GM21447 (cell line): ENCODE measurements at regions not wholly inside any gene's neighbourhood (a gene's known extent, or its start where the extent isn't known, plus 50 kb on each side); places are given as distances from the start of the nearest gene placed in this dataset.

ENCODE experiments used
- ATAC-seq: cut with Tn5 transposase; IDR thresholded peaks from one replicate; pipeline ENCODE4 v1.9.1; 2021; ENCODE audit not compliant: unreplicated experiment

DNA sequence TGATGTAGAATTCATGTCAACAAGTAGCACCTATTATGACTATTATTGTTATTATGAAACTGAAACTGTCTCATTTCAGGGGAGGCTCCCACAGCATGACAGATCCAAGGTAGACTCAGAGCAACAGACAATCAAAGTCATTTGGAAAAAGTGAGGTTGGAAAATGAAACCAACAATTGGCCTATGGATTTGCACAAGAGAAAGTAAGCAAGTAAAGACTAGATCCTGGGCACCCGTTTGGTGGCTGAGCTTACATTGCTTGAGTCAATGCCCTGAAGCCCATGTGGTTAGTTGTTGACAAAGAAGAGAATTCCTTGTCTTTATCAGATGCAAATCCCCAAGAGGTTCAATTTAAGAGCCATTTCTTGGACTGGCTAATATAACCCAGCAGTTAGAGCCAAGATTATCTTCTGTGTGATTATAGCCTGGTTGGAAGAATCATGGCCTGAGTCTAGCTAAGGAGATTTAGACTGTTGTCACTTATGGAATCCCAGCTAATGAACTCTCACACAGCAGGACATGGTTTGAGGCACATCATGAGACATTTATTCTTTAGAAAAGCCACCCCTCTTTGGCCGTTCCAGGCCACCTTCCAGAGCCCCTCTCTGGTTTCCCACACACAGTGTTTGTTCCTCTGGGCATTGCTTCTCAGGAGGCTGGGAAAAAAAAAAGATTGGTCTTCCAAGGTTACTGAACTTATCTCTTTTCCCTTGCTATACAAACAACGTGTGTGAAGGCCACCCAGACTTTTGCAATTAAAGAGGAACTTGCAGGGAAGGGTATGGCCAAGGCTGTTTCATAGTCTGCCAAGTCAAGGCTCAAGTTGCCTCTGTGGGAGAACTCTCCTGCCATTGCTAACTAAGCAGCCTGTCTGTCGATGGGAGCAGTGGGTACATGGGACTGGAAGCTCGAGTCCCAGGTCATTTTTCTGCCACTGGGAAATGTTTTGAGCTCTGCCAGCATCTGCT, 399.5 kb downstream of the ENC1 start:
- ATAC-seq, result no peak

GRCh38 chr5:74239261-74239660, 401.3 kb downstream of the ENC1 start:
- ATAC-seq, result no peak

- no peak for ATAC-seq
These were observed 402.9 kb downstream of the ENC1 start for GRCh38 chr5:74237571-74238145.

GRCh38 chr5:74235552-74235951, 405.0 kb downstream of the ENC1 start:
- ATAC-seq, result no peak

GRCh38 chr5:74233571-74233970, 407.0 kb downstream of the ENC1 start:
- no peak for ATAC-seq

GRCh38 chr5:74233091-74233490, 407.4 kb downstream of the ENC1 start:
- no peak for ATAC-seq

- ATAC-seq, result no peak
These were observed 408.3 kb downstream of the ENC1 start for GRCh38 chr5:74232276-74232675.

DNA sequence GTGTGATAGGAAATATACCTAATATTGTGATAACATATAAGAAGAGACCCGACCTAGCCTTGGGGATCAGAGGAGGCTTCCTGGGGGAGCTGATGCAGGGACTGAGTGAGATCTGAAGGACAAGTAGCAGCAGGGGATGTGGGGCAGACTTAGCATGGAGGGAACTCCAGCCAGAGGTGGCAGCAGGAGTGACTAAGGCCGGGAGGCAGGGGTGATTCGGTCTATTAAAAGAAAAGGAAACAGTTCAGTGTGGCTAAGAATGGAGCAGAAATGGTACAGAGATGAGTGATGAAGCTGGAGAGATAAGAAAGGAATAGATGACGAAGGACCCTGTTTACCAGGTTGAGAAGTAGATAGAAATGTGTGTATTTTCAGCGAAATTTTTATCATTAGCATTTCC, 408.8 kb downstream of the ENC1 start:
- no peak for ATAC-seq

GRCh38 chr5:74226716-74227485, 413.6 kb downstream of the ENC1 start:
- ATAC-seq, result no peak

DNA sequence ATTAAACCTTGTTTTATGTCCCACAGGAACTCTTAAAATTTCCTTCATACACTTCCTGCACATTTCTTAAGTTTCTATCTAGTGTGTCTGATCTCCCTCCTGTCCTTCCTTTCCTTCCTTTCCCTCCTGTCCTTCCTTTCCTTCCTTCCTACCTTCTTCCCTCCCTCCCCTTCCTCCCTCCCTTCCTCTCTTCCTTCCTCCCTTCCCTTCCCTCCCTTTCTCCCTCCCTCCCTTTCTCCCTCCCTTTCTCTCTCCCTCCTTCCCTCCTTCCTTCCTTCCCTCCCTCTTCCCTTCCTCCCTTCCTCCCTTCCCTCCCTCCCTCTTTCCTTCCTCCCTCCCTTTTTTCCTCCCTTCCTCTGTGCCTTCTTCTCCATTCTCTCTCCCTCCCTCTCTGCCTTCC, 414.9 kb downstream of the ENC1 start:
- ATAC-seq, result no peak

DNA sequence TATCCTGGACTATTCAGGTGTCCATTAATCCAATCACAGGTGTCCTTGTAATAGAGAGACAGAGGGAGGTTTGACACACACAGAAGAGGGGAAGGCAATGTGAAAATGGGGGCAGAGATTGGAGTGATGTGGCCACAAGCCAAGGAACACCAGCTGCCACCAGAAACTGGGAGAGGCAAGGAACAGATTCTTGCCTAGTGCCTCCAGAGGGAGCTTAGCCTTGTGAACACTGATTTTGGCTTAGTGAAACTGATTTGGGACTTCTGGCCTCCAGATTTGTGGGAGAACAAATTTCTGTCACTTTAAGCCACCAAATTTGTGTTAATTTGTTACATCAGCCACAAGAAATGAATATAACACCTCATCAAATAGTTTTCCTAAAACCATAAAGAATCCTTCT, 416.2 kb downstream of the ENC1 start:
- no peak for ATAC-seq

- no peak for ATAC-seq
These were observed 417.7 kb downstream of the ENC1 start for GRCh38 chr5:74222806-74223205.

GRCh38 chr5:74221413-74221812, 419.1 kb downstream of the ENC1 start:
- ATAC-seq, result no peak

DNA sequence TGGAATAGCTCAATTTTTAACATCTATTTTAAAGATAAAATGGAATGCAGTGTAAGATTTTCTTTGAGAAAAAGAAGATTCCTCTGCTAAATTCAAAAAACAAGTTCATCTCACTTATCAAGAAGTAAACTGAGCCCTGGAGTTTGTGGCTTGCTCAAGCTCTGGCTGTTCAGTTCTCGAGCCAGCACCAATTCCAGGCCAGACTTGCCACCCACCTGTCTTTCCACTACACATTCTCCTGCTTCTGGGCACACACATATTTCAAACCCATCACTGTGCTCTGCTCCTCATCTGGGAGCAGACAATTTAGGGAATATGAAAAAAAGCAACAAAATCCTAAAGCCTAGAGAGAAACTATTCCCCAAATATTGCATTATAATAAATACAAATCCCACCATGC, 424.5 kb downstream of the ENC1 start:
- ATAC-seq, result no peak

GRCh38 chr5:74212336-74212735, 428.2 kb downstream of the ENC1 start:
- no peak for ATAC-seq

DNA sequence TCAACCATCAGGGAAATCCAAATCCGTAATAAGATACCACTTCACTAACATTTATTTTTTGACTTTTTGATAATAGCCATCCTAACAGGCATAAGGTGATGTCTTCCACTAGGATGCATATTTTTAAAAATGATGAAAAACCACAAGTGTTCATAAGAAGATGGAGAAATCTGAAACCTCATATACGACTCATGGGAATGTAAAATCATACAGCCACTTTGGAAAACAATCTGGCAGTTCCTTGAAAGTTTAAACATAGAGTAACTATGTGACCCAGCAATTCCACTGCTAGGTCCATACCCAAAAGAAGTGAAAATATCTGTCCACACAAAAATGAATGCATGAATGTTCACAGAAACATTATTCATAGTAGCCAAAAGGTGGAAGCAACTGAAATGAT, 431.0 kb downstream of the ENC1 start:
- no peak for ATAC-seq

DNA sequence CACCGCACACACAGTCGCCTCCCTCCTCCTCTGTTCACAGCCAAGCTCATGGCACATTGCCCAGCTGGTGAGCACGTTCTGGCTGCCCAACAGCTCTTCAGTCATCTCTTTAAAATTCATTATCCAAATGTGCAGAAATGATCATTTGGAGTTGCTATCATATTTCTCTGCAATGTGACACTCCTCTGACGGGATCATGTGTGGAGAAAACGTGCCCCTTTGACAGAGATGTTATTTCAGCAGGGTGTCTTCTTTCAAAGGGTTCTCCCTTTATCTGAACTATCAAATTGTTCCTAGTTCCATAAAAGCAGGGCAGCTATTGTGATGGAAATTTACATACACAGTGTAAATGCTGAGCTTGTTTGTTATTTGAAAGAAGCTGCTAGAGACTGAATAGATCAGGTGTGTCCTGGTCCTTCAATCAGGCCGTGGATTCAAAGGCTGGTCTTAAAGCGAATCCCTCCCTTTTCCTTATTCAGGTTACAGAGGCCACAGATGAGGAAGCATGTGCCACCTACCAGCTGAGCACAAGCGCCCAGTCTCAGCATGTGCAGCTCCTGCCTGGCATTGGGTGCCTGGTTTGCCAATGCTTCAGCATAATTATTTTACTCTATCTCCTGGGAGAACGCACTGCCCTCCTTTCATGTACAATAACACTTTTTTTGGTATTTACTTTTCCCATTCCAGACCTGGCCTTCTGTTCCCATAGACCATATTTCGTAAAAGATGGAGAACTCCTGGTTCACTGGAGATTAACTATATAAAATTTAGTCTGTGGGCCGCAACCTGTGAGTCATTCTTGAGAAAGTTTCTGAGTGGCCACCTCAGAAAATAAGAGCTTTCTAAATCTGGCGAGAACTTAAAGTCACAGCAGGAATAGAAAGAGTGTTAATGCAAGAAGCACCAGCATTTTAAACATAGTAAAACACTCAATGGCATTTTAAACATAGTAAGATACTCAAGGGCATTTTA, 433.7 kb downstream of the ENC1 start:
- no peak for ATAC-seq

DNA sequence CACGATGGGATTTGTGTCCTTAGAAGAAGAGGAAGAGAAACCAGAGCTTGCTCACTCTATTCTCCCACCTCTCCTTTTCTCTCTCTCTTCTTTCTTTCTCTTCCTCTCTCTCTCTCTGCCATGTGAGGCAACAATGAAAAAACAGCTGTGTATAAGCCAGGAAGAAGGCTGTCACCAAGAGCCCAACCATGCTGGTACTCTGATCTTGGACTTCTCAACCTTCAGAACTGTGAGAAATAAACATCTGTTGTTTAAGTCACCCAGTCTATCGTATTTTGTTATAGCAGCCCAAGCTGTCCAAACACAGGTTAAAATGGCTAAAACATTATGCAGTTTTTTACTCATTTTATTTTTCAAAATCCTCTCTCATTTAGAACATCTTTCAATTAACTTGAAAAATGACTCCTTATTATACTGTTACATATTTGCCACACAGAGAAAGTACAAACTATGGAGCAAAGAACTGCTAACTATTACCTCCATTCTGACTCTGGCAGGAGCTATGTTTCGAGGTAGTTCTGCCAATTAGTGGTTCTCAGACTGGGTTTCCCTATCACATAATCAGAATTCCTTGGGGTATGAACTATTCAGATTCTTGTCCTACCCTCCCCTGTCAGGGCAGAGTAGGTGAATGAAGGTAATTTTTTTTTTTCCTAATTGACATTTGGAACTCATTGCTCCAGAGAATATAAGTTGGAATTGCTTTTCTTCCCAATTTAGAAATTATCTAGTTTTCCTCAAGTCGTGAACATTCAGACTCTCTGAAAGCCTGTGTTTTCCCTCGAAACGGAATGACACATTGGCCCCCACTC, 434.6 kb downstream of the ENC1 start:
- ATAC-seq, result no peak

DNA sequence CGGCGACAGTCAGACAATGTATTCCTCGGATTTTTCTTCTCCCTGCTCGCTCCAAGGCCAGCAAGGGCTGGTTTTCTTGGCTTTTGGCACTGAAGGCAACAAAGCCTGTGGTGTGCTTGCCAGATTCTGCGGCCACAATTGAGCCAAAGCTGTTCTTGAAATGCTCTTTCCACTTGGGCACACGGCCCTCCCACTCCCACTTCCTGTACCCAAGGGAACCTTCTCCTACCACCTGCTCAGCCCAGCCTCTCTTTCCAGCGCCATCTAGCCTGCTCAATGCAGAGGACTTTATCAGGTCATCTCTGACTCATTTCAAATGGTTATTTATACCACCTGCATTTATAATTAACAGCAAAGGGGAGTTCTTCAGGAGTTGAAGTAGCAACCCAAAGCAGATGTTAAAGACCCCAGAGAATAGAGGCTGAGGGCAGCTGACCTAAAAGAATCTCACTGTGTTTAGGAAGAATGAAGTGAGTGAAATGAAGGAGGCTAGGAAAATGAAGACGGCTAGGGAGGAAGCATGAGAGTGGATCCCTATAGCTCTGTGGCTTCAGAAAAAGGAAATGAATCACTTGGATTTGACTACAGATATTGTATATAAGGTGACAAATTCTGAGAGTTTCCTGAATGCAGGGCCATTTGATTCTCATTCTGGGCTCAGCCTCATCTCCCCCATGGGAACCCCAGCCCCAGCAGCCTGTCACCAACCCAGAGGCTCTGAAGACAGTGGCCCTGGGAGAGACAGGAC, 439.0 kb downstream of the ENC1 start:
- peak; percentile 58 for ATAC-seq
